HG03060 (cell line): ENCODE measurements at regions not wholly inside any gene's neighbourhood (a gene's known extent, or its start where the extent isn't known, plus 50 kb on each side); places are given as distances from the start of the nearest gene placed in this dataset.
A peak's percentile ranks its signal among the peaks of the same experiment; 100 is the strongest.
"Not testable (repeated sequence)": the region's sequence is repeated elsewhere in the genome, so short reads cannot be mapped to it uniquely, and the experiment has no call there.

Experiments
- ATAC-seq: cut with Tn5 transposase; IDR thresholded peaks from one replicate; pipeline ENCODE4 v1.9.1; 2021; ENCODE audit warnings: low read depth, moderate number of reproducible peaks; ENCODE audit not compliant: unreplicated experiment

- no peak for ATAC-seq
Observed at GRCh38 chr9:34907044-34907443, 51.0 kb upstream of the PHF24 start.

- ATAC-seq = no peak
Observed at GRCh38 chr9:34899535-34900158, 58.4 kb upstream of the PHF24 start.

- ATAC-seq = no peak
Observed at GRCh38 chr9:34898846-34899245, 59.2 kb upstream of the PHF24 start.

GRCh38 chr9:34896112-34896511, 62.0 kb upstream of the PHF24 start:
- no peak for ATAC-seq

GRCh38 chr9:34892886-34893285, 65.2 kb upstream of the PHF24 start:
- no peak for ATAC-seq

GRCh38 chr9:34891386-34891785, 66.7 kb upstream of the PHF24 start:
- ATAC-seq = no peak

GRCh38 chr9:34887841-34888240, 70.2 kb upstream of the PHF24 start:
- ATAC-seq = no peak

- ATAC-seq = peak; percentile 73
Observed at GRCh38 chr9:34884747-34885189, 73.3 kb upstream of the PHF24 start.

- ATAC-seq = no peak
Observed at GRCh38 chr9:34876096-34876495, 82.0 kb upstream of the PHF24 start.

GRCh38 chr9:34869390-34869789, 88.7 kb upstream of the PHF24 start:
- no peak for ATAC-seq

- ATAC-seq = no peak
Observed at GRCh38 chr9:34866614-34867013, 91.5 kb upstream of the PHF24 start.

- ATAC-seq = no peak
Observed at GRCh38 chr9:34863426-34863825, 94.7 kb upstream of the PHF24 start.

GRCh38 chr9:34862836-34863235, 95.2 kb upstream of the PHF24 start:
- ATAC-seq = no peak

- ATAC-seq = no peak
Observed at GRCh38 chr9:34862043-34862442, 96.0 kb upstream of the PHF24 start.

GRCh38 chr9:34855016-34855415, 103.1 kb upstream of the PHF24 start:
- not testable (repeated sequence) for ATAC-seq

GRCh38 chr9:34830068-34830467, 120.1 kb upstream of the CCL21 start:
- no peak for ATAC-seq

GRCh38 chr9:34826999-34827538, 117.1 kb upstream of the CCL21 start:
- ATAC-seq = no peak

- no peak for ATAC-seq
Observed at GRCh38 chr9:34825775-34826174, 115.8 kb upstream of the CCL21 start.

- no peak for ATAC-seq
Observed at GRCh38 chr9:34823778-34824177, 113.8 kb upstream of the CCL21 start.

- no peak for ATAC-seq
Observed at GRCh38 chr9:34810187-34810524, 100.2 kb upstream of the CCL21 start.

GRCh38 chr9:34809504-34810186, 99.7 kb upstream of the CCL21 start:
- ATAC-seq = no peak

GRCh38 chr9:34802916-34803315, 93.0 kb upstream of the CCL21 start:
- ATAC-seq = no peak
